Trophoblast cell (in vitro differentiated cells and primary cell): ENCODE measurements at regions not wholly inside any gene's neighbourhood (a gene's known extent, or its start where the extent isn't known, plus 50 kb on each side); places are given as distances from the start of the nearest gene placed in this dataset.
"Not testable (repeated sequence)": the region's sequence is repeated elsewhere in the genome, so short reads cannot be mapped to it uniquely, and the experiment has no call there.

Source experiments
- DNase-seq, 2 donors: peaks; one replicate each; pipeline ENCODE4 v3.0.0-alpha.2; 2016
- H2AFZ ChIP-seq: 2 replicates; pipeline ENCODE4 v1.6.1; 2013; ENCODE audit warnings: low read length, moderate library complexity, mild to moderate bottlenecking; ENCODE audit not compliant: insufficient read depth, poor library complexity
- H2AK5ac ChIP-seq: 2 replicates; pipeline ENCODE4 v1.6.1; 2013; ENCODE audit warnings: mild to moderate bottlenecking, low read length
- H2BK120ac ChIP-seq: 2 replicates; pipeline ENCODE4 v1.6.1; 2013; ENCODE audit warnings: low read length, mild to moderate bottlenecking, moderate library complexity; ENCODE audit not compliant: insufficient read depth, poor library complexity
- H2BK12ac ChIP-seq: 2 replicates; pipeline ENCODE4 v1.6.1; 2013; ENCODE audit warnings: mild to moderate bottlenecking, low read length, moderate library complexity
- H2BK5ac ChIP-seq: 2 replicates; pipeline ENCODE4 v1.6.1; 2013; ENCODE audit warnings: low read length, low read depth, moderate library complexity, mild to moderate bottlenecking; ENCODE audit not compliant: poor library complexity
- H3K14ac ChIP-seq: 2 replicates; pipeline ENCODE4 v1.6.1; 2013; ENCODE audit warnings: mild to moderate bottlenecking, low read length
- H3K18ac ChIP-seq: 2 replicates; pipeline ENCODE4 v1.6.1; 2013; ENCODE audit warnings: mild to moderate bottlenecking, low read length
- H3K23ac ChIP-seq: 2 replicates; pipeline ENCODE4 v1.6.1; 2013; ENCODE audit warnings: low read length
- H3K27ac ChIP-seq: 2 replicates; pipeline ENCODE4 v1.5.1; 2013; ENCODE audit warnings: low read depth, mild to moderate bottlenecking, inconsistent platforms, low read length, moderate library complexity
- H3K27me3 ChIP-seq: 2 replicates; pipeline ENCODE4 v1.6.1; 2013; ENCODE audit warnings: inconsistent platforms, mild to moderate bottlenecking, low read length, moderate library complexity; ENCODE audit not compliant: insufficient read depth
- H3K36me3 ChIP-seq, 2 experiments: 1 replicate in 1 of 2; 2 replicates in 1 of 2; pipeline ENCODE4 v1.6.1; 2013; ENCODE audit warnings: low read length in 2 of 2, mild to moderate bottlenecking in 2 of 2, moderate library complexity in 1 of 2; ENCODE audit not compliant: insufficient read depth in 2 of 2, control insufficient read depth in 1 of 2
- H3K4ac ChIP-seq: 2 replicates; pipeline ENCODE4 v1.6.1; 2013; ENCODE audit warnings: low read depth, mild to moderate bottlenecking, low read length, moderate library complexity
- H3K4me1 ChIP-seq, 2 experiments: 1 replicate in 1 of 2; 2 replicates in 1 of 2; pipeline ENCODE4 v1.6.1; 2013; ENCODE audit warnings: low read length in 2 of 2, mild to moderate bottlenecking in 2 of 2, moderate library complexity in 1 of 2; ENCODE audit not compliant: insufficient read depth in 2 of 2, control insufficient read depth in 1 of 2
- H3K4me2 ChIP-seq: 2 replicates; pipeline ENCODE4 v1.6.1; 2013; ENCODE audit warnings: inconsistent platforms, mild to moderate bottlenecking, low read length, moderate library complexity
- H3K4me3 ChIP-seq: 2 replicates; pipeline ENCODE4 v1.5.1; 2013; ENCODE audit warnings: mild to moderate bottlenecking, low read depth, low read length, inconsistent platforms
- H3K79me1 ChIP-seq: one replicate; pipeline ENCODE4 v1.6.1; 2013; ENCODE audit warnings: low read length
- H3K79me2 ChIP-seq: 2 replicates; pipeline ENCODE4 v1.6.1; 2013; ENCODE audit warnings: low read length, mild to moderate bottlenecking; ENCODE audit not compliant: control insufficient read depth, insufficient read depth, poor library complexity
- H3K9ac ChIP-seq: 2 replicates; pipeline ENCODE4 v1.6.1; 2013; ENCODE audit warnings: mild to moderate bottlenecking, low read length
- H3K9me3 ChIP-seq: 2 replicates; pipeline ENCODE4 v1.6.1; 2013; ENCODE audit warnings: low read depth, mild to moderate bottlenecking, control low read depth, inconsistent platforms, low read length; ENCODE audit not compliant: insufficient read depth
- H4K12ac ChIP-seq: 2 replicates; pipeline ENCODE4 v1.6.1; 2013; ENCODE audit warnings: low read depth, mild to moderate bottlenecking, low read length, moderate library complexity
- H4K8ac ChIP-seq: 2 replicates; pipeline ENCODE4 v1.6.1; 2013; ENCODE audit warnings: low read depth, mild to moderate bottlenecking, low read length, moderate library complexity
- H4K91ac ChIP-seq: one replicate; pipeline ENCODE4 v1.6.1; 2013; ENCODE audit warnings: low read depth, mild to moderate bottlenecking, low read length, moderate library complexity
- WGBS: extraction: QIAGEN DNeasy Blood & Tissue Kit; methylation state at CpG from one replicate; pipeline ENCODE4 v1.1.7; 2013; ENCODE audit warnings: missing lambda C conversion rate; ENCODE audit not compliant: insufficient read length, insufficient coverage; ENCODE audit errors: extremely low coverage; 5-methylcytosine and 5-hydroxymethylcytosine counted together

- H3K79me2 ChIP-seq, H3K18ac ChIP-seq, H4K12ac ChIP-seq, H3K36me3 ChIP-seq, H3K27ac ChIP-seq, H3K14ac ChIP-seq, H3K79me1 ChIP-seq, H2BK5ac ChIP-seq, H3K9ac ChIP-seq, H3K23ac ChIP-seq, H2AK5ac ChIP-seq, H3K27me3 ChIP-seq, H2BK12ac ChIP-seq, H3K4me2 ChIP-seq, H3K4me3 ChIP-seq, H4K8ac ChIP-seq, H3K4me1 ChIP-seq, H2AFZ ChIP-seq, H3K4ac ChIP-seq, H2BK120ac ChIP-seq, H3K9me3 ChIP-seq, DNase-seq, H4K91ac ChIP-seq: not testable (repeated sequence)
- WGBS = no CpG with 5 or more reads among the region's 2 CpGs
Measured at GRCh38 chr7:150045596-150045995, 171.8 kb downstream of the ATP6V0E2 start.

- H3K4me2 ChIP-seq, H2BK120ac ChIP-seq, H3K27ac ChIP-seq, H3K23ac ChIP-seq, H3K79me2 ChIP-seq, H3K79me1 ChIP-seq, H2BK12ac ChIP-seq, H3K14ac ChIP-seq, DNase-seq, H4K8ac ChIP-seq, H4K91ac ChIP-seq, H3K18ac ChIP-seq, H3K4me3 ChIP-seq, H2AFZ ChIP-seq, H3K4ac ChIP-seq, H3K4me1 ChIP-seq, H2AK5ac ChIP-seq, H3K27me3 ChIP-seq, H3K9me3 ChIP-seq, H3K36me3 ChIP-seq, H2BK5ac ChIP-seq, H3K9ac ChIP-seq, H4K12ac ChIP-seq: not testable (repeated sequence)
- WGBS = no CpG with 5 or more reads among the region's 17 CpGs
Measured at GRCh38 chr7:150046290-150047194, 172.8 kb downstream of the ATP6V0E2 start.

GRCh38 chr7:150047329-150047728 is 173.6 kb downstream of the ATP6V0E2 start:
- not testable (repeated sequence) for H3K27ac ChIP-seq, H3K14ac ChIP-seq, H3K4me1 ChIP-seq, H2BK120ac ChIP-seq, H3K27me3 ChIP-seq, H3K79me2 ChIP-seq, H2BK5ac ChIP-seq, H3K9ac ChIP-seq, DNase-seq, H2AFZ ChIP-seq, H3K79me1 ChIP-seq, H2BK12ac ChIP-seq, H3K4ac ChIP-seq, H4K8ac ChIP-seq, H3K23ac ChIP-seq, H3K18ac ChIP-seq, H4K91ac ChIP-seq, H3K36me3 ChIP-seq, H3K9me3 ChIP-seq, H2AK5ac ChIP-seq, H4K12ac ChIP-seq
- Histone ChIP-seq H3K4me3 (peak overlapping the region; percentile 61), H3K4me2 (peak overlapping the region; percentile 86)
- no CpG with 5 or more reads among the region's 57 CpGs for WGBS

- H3K27me3 ChIP-seq, H4K91ac ChIP-seq, H2BK5ac ChIP-seq, H3K9me3 ChIP-seq, H2AK5ac ChIP-seq, H3K14ac ChIP-seq, DNase-seq, H3K36me3 ChIP-seq, H3K4ac ChIP-seq, H2BK120ac ChIP-seq, H3K18ac ChIP-seq, H3K79me1 ChIP-seq, H3K79me2 ChIP-seq, H3K9ac ChIP-seq, H4K8ac ChIP-seq, H3K4me1 ChIP-seq, H2BK12ac ChIP-seq, H3K23ac ChIP-seq, H4K12ac ChIP-seq, H3K27ac ChIP-seq: not testable (repeated sequence)
- H3K4me3 ChIP-seq = peak overlapping the region; percentile 61
- WGBS = no CpG with 5 or more reads among the region's 31 CpGs
- H2AFZ ChIP-seq = peak overlapping the region; percentile 41
- peak overlapping the region; percentile 86 for H3K4me2 ChIP-seq
Measured at GRCh38 chr7:150047772-150048171, 174.0 kb downstream of the ATP6V0E2 start.
